H9 (cell line): ENCODE measurements at regions not wholly inside any gene's neighbourhood (a gene's known extent, or its start where the extent isn't known, plus 50 kb on each side); places are given as distances from the start of the nearest gene placed in this dataset.

Source experiments
- DNase-seq: peaks from one replicate; pipeline ENCODE4 v3.0.0-alpha.2; 2017
- H2AFZ ChIP-seq: one replicate; pipeline ENCODE4 v1.6.1; 2013; ENCODE audit warnings: mild to moderate bottlenecking, low read length, control low read depth, moderate library complexity
- H2AK5ac ChIP-seq: 2 replicates; pipeline ENCODE4 v1.6.1; 2013; ENCODE audit warnings: low read length, control low read depth, mixed read lengths; ENCODE audit not compliant: insufficient read length
- H2BK120ac ChIP-seq: one replicate; pipeline ENCODE4 v1.6.1; 2013; ENCODE audit warnings: low read depth, mild to moderate bottlenecking, low read length, control low read depth, inconsistent platforms; ENCODE audit not compliant: poor library complexity, severe bottlenecking
- H2BK12ac ChIP-seq: 2 replicates; pipeline ENCODE4 v1.6.1; 2013; ENCODE audit warnings: low read length, control low read depth, mixed read lengths, low read depth; ENCODE audit not compliant: insufficient read length
- H2BK15ac ChIP-seq: 2 replicates; pipeline ENCODE4 v1.6.1; 2013; ENCODE audit warnings: low read depth, low read length, control low read depth
- H2BK20ac ChIP-seq: one replicate; pipeline ENCODE4 v1.6.1; 2013; ENCODE audit warnings: low read depth, mild to moderate bottlenecking, low read length, control low read depth, inconsistent platforms; ENCODE audit not compliant: poor library complexity, severe bottlenecking
- H2BK5ac ChIP-seq: 2 replicates; pipeline ENCODE4 v1.6.1; 2013; ENCODE audit warnings: low read length, control low read depth, mixed read lengths; ENCODE audit not compliant: insufficient read length
- H3K14ac ChIP-seq: 2 replicates; pipeline ENCODE4 v1.6.1; 2013; ENCODE audit warnings: low read length, control low read depth; ENCODE audit not compliant: insufficient read depth
- H3K18ac ChIP-seq: 2 replicates; pipeline ENCODE4 v1.6.1; 2013; ENCODE audit warnings: low read depth, mild to moderate bottlenecking, mixed read lengths, low read length, control low read depth; ENCODE audit not compliant: insufficient read length
- H3K23ac ChIP-seq: 2 replicates; pipeline ENCODE4 v1.6.1; 2013; ENCODE audit warnings: low read length, control low read depth, mixed read lengths, low read depth; ENCODE audit not compliant: insufficient read length
- H3K23me2 ChIP-seq: 2 replicates; pipeline ENCODE4 v1.6.1; 2013; ENCODE audit warnings: low read depth, mild to moderate bottlenecking, mixed read lengths, low read length, control low read depth; ENCODE audit not compliant: insufficient read length, poor library complexity, severe bottlenecking
- H3K27ac ChIP-seq: 2 replicates; pipeline ENCODE4 v1.5.1; 2013; ENCODE audit warnings: low read length, control low read depth, mixed read lengths, low read depth; ENCODE audit not compliant: insufficient read length
- H3K27me3 ChIP-seq: 2 replicates; pipeline ENCODE4 v1.6.1; 2013; ENCODE audit warnings: low read length, control low read depth, inconsistent platforms; ENCODE audit not compliant: insufficient read depth
- H3K4ac ChIP-seq: 2 replicates; pipeline ENCODE4 v1.6.1; 2013; ENCODE audit warnings: low read depth, mild to moderate bottlenecking, control low read depth, inconsistent platforms, low read length, moderate library complexity
- H3K4me1 ChIP-seq: 2 replicates; pipeline ENCODE4 v1.6.1; 2013; ENCODE audit warnings: low read length, control low read depth, inconsistent platforms; ENCODE audit not compliant: insufficient read depth
- H3K4me2 ChIP-seq: 2 replicates; pipeline ENCODE4 v1.6.1; 2013; ENCODE audit warnings: low read length, control low read depth, mixed read lengths; ENCODE audit not compliant: insufficient read length, insufficient read depth
- H3K56ac ChIP-seq: 2 replicates; pipeline ENCODE4 v1.6.1; 2013; ENCODE audit warnings: low read depth, mild to moderate bottlenecking, mixed read lengths, low read length, control low read depth; ENCODE audit not compliant: insufficient read length
- H3K79me1 ChIP-seq: 2 replicates; pipeline ENCODE4 v1.6.1; 2013; ENCODE audit warnings: low read depth, mild to moderate bottlenecking, moderate library complexity, low read length, control low read depth, inconsistent platforms; ENCODE audit not compliant: insufficient read depth, poor library complexity, severe bottlenecking
- H3K79me2 ChIP-seq: 2 replicates; pipeline ENCODE4 v1.6.1; 2013; ENCODE audit warnings: low read length, control low read depth, inconsistent platforms; ENCODE audit not compliant: insufficient read depth
- H3K9ac ChIP-seq: 2 replicates; pipeline ENCODE4 v1.6.1; 2013; ENCODE audit warnings: low read length, control low read depth, mixed read lengths; ENCODE audit not compliant: insufficient read length; ENCODE audit errors: extremely low read depth
- H3K9me3 ChIP-seq: one replicate; pipeline ENCODE4 v1.6.1; 2013; ENCODE audit warnings: low read depth, low read length, inconsistent platforms; ENCODE audit not compliant: control insufficient read depth
- H3T11ph ChIP-seq: one replicate; pipeline ENCODE4 v1.6.1; 2013; ENCODE audit warnings: mild to moderate bottlenecking, low read length, control low read depth, inconsistent platforms
- H4K20me1 ChIP-seq: one replicate; pipeline ENCODE4 v1.6.1; 2013; ENCODE audit not compliant: control insufficient read depth, insufficient read length, insufficient read depth
- H4K5ac ChIP-seq: 2 replicates; pipeline ENCODE4 v1.6.1; 2013; ENCODE audit warnings: low read depth, mild to moderate bottlenecking, mixed read lengths, low read length, control low read depth; ENCODE audit not compliant: insufficient read length
- H4K8ac ChIP-seq: replicated peaks from 2 replicates; pipeline ENCODE4 v1.6.1; 2013; ENCODE audit warnings: low read length, control low read depth, mixed read lengths, low read depth; ENCODE audit not compliant: insufficient read length
- H4K91ac ChIP-seq: 2 replicates; pipeline ENCODE4 v1.6.1; 2013; ENCODE audit warnings: low read depth, mild to moderate bottlenecking, moderate library complexity, mixed read lengths, low read length, control low read depth; ENCODE audit not compliant: insufficient read length
- H3K27ac Mint-ChIP-seq, 3 experiments: 2 replicates in 2 of 3; 3 replicates in 1 of 3; pipeline ENCODE4 v1.8.0; 2020 to 2021; ENCODE audit warnings: mixed read lengths in 3 of 3, mild to moderate bottlenecking in 1 of 3, moderate library complexity in 1 of 3
- H3K27me3 Mint-ChIP-seq: 2 replicates; pipeline ENCODE4 v1.8.0; 2021; ENCODE audit warnings: low read depth, mild to moderate bottlenecking, moderate library complexity, mixed read lengths
- H3K36me3 Mint-ChIP-seq, 3 experiments: 2 replicates in 2 of 3; 3 replicates in 1 of 3; pipeline ENCODE4 v1.8.0; 2020 to 2021; ENCODE audit warnings: low read depth in 3 of 3, mixed read lengths in 3 of 3; ENCODE audit not compliant: insufficient read depth in 1 of 3
- H3K4me1 Mint-ChIP-seq, 2 experiments: 2 replicates each; pipeline ENCODE4 v1.8.0; 2020; ENCODE audit warnings: mixed read lengths in 2 of 2
- H3K4me3 Mint-ChIP-seq, 2 experiments: 2 replicates in 1 of 2; 3 replicates in 1 of 2; pipeline ENCODE4 v1.8.0; 2020 to 2021; ENCODE audit warnings: mild to moderate bottlenecking in 2 of 2, mixed read lengths in 2 of 2, moderate library complexity in 1 of 2
- H3K9me3 Mint-ChIP-seq, 2 experiments: 2 replicates in 1 of 2; 3 replicates in 1 of 2; pipeline ENCODE4 v1.8.0; 2020; ENCODE audit warnings: mild to moderate bottlenecking in 2 of 2, mixed read lengths in 2 of 2, moderate library complexity in 1 of 2
- WGBS: extraction: QIAGEN DNeasy Blood & Tissue Kit; methylation state at CpG from one replicate; pipeline ENCODE4 v1.1.7; 2013; ENCODE audit warnings: missing lambda C conversion rate, low lambda C conversion rate, mixed read lengths; ENCODE audit not compliant: insufficient read length; ENCODE audit errors: extremely low coverage; 5-methylcytosine and 5-hydroxymethylcytosine counted together
- TF ChIP-seq, protein P1 (sequence below): fragments of 200-600 bp; sonication (generic); conservative IDR thresholded peaks from 3 replicates; pipeline ENCODE4 v1.8.0; 2021; ENCODE audit warnings: antibody characterized with exemption, mild to moderate bottlenecking

DNA sequence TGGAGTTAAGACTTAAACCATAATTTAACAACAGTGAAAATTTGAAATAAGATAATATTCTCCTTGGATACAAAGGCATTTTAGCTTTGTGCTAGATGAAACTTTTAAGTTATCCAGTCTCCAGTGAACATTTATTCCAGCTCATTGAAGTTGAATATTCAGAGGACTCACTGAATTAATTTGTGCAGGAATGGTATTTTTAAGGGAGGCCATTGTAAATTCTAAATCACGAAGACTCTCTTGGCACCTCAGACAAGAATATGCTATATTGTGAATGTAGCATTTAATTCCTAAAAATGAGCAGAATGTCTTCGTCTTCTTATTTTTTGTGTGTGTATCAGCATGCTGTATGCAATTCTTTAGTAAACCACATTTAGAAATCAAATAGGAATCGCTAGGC lies 731.7 kb upstream of the RAB6C start:
- Histone ChIP-seq H4K20me1 (no peaks in the 10 kb centered on the region), H2BK12ac (no peak overlapping the region), H4K5ac (no peak overlapping the region), H3K27ac (no peak overlapping the region), H3T11ph (no peak overlapping the region), H4K8ac (no peak overlapping the region), H3K4me2 (no peak overlapping the region), H2BK120ac (no peak overlapping the region), H3K79me1 (no peaks in the 10 kb centered on the region), H3K79me2 (no peaks in the 10 kb centered on the region), H3K27me3 (no peaks in the 10 kb centered on the region), H3K56ac (no peak overlapping the region), H3K23ac (no peak overlapping the region), H4K91ac (no peak overlapping the region), H3K9me3 (no peaks in the 10 kb centered on the region), H3K18ac (no peak overlapping the region), H2BK20ac (no peak overlapping the region), H3K23me2 (no peaks in the 10 kb centered on the region), H3K4ac (no peak overlapping the region), H3K4me1 (no peaks in the 10 kb centered on the region), H3K14ac (no peak overlapping the region), H2AFZ (no peak overlapping the region), H2BK5ac (no peak overlapping the region), H2AK5ac (no peak overlapping the region), H3K9ac (no peak overlapping the region), H2BK15ac (no peak overlapping the region)
- no peak overlapping the region for H3K27ac Mint-ChIP-seq
- H3K27me3 Mint-ChIP-seq: no peaks in the 10 kb centered on the region; the same call in 1 of the 2 replicates
- TF ChIP-seq, protein P1, sequence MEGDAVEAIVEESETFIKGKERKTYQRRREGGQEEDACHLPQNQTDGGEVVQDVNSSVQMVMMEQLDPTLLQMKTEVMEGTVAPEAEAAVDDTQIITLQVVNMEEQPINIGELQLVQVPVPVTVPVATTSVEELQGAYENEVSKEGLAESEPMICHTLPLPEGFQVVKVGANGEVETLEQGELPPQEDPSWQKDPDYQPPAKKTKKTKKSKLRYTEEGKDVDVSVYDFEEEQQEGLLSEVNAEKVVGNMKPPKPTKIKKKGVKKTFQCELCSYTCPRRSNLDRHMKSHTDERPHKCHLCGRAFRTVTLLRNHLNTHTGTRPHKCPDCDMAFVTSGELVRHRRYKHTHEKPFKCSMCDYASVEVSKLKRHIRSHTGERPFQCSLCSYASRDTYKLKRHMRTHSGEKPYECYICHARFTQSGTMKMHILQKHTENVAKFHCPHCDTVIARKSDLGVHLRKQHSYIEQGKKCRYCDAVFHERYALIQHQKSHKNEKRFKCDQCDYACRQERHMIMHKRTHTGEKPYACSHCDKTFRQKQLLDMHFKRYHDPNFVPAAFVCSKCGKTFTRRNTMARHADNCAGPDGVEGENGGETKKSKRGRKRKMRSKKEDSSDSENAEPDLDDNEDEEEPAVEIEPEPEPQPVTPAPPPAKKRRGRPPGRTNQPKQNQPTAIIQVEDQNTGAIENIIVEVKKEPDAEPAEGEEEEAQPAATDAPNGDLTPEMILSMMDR: no peak
- no peak overlapping the region for H3K4me3 Mint-ChIP-seq
- no CpG with 5 or more reads among the region's 3 CpGs for WGBS
- peaks cover 0 to 8% (median 2%) of the 10 kb centered on the region in 3 experiments; a peak in 3 of 7 replicates for H3K36me3 Mint-ChIP-seq
- H3K4me1 Mint-ChIP-seq: 0 out of 4 replicates have a peak, but pooled peaks cover 0 to under 1% of the 10 kb centered on the region in 2 experiments
- no peak for DNase-seq
- peaks cover 4 to 7% of the 10 kb centered on the region in 2 experiments for H3K9me3 Mint-ChIP-seq
